ENCODE measurements at regions not wholly inside any gene's neighbourhood (a gene's known extent, or its start where the extent isn't known, plus 50 kb on each side); places are given as distances from the start of the nearest gene placed in this dataset.
"Not testable (repeated sequence)": the region's sequence is repeated elsewhere in the genome, so short reads cannot be mapped to it uniquely, and the experiment has no call there.

GRCh38 chr5:91794856-91795548 lies 411.9 kb upstream of the ARRDC3 start:
- no peak for DNase-seq

- DNase-seq: no peak
Observed at GRCh38 chr5:91794455-91794854, 411.3 kb upstream of the ARRDC3 start.

GRCh38 chr5:91787718-91788117 lies 404.6 kb upstream of the ARRDC3 start:
- DNase-seq: no peak

- no peak for DNase-seq
Observed at GRCh38 chr5:91777671-91778070, 394.6 kb upstream of the ARRDC3 start.

- no peak for DNase-seq
Observed at GRCh38 chr5:91776249-91776648, 393.1 kb upstream of the ARRDC3 start.

GRCh38 chr5:91770400-91770799 lies 387.3 kb upstream of the ARRDC3 start:
- no peak for DNase-seq

- not testable (repeated sequence) for DNase-seq
Observed at GRCh38 chr5:91757383-91757782, 374.3 kb upstream of the ARRDC3 start.

GRCh38 chr5:91754990-91755389 lies 371.9 kb upstream of the ARRDC3 start:
- no peak for DNase-seq

GRCh38 chr5:91744470-91744869 lies 361.4 kb upstream of the ARRDC3 start:
- not testable (repeated sequence) for DNase-seq

- no peak for DNase-seq
Observed at GRCh38 chr5:91742550-91742949, 359.4 kb upstream of the ARRDC3 start.

- no peak for DNase-seq
Observed at GRCh38 chr5:91741764-91742505, 358.8 kb upstream of the ARRDC3 start.

- no peak for DNase-seq
Observed at GRCh38 chr5:91730026-91730425, 346.9 kb upstream of the ARRDC3 start.

- no peak for DNase-seq
Observed at GRCh38 chr5:91727463-91727862, 344.3 kb upstream of the ARRDC3 start.

- DNase-seq: no peak
Observed at GRCh38 chr5:91722736-91723467, 339.8 kb upstream of the ARRDC3 start.

GRCh38 chr5:91712718-91713117 lies 329.6 kb upstream of the ARRDC3 start:
- DNase-seq: no peak

- DNase-seq: no peak
Observed at GRCh38 chr5:91707521-91707841, 324.4 kb upstream of the ARRDC3 start.

GRCh38 chr5:91706785-91707520 lies 323.8 kb upstream of the ARRDC3 start:
- no peak for DNase-seq

- DNase-seq: no peak
Observed at GRCh38 chr5:91703128-91703527, 320.0 kb upstream of the ARRDC3 start.

GRCh38 chr5:91699429-91699828 lies 316.3 kb upstream of the ARRDC3 start:
- no peak for DNase-seq

- DNase-seq: no peak
Observed at GRCh38 chr5:91691592-91691991, 308.5 kb upstream of the ARRDC3 start.

- no peak for DNase-seq
Observed at GRCh38 chr5:91690921-91691320, 307.8 kb upstream of the ARRDC3 start.

GRCh38 chr5:91687430-91687829 lies 304.3 kb upstream of the ARRDC3 start:
- DNase-seq: no peak
